Neural crest cell (in vitro differentiated cells): ENCODE measurements at regions not wholly inside any gene's neighbourhood (a gene's known extent, or its start where the extent isn't known, plus 50 kb on each side); places are given as distances from the start of the nearest gene placed in this dataset.

Experiments used
- DNase-seq: peaks from one replicate; pipeline ENCODE4 v3.0.0; 2021; ENCODE audit warnings: low read depth, mixed read lengths, low spot score
- H3K27ac Mint-ChIP-seq: one replicate; pipeline ENCODE4 v1.8.0; 2021; ENCODE audit warnings: mild to moderate bottlenecking, mixed read lengths; ENCODE audit not compliant: unreplicated experiment
- H3K27me3 Mint-ChIP-seq: 2 replicates; pipeline ENCODE4 v1.8.0; 2021; ENCODE audit warnings: low read depth, mild to moderate bottlenecking, mixed read lengths
- H3K36me3 Mint-ChIP-seq: 2 replicates; pipeline ENCODE4 v1.8.0; 2021; ENCODE audit warnings: low read depth, mild to moderate bottlenecking, mixed read lengths
- H3K4me1 Mint-ChIP-seq: 2 replicates; pipeline ENCODE4 v1.8.0; 2021; ENCODE audit warnings: mixed read lengths
- H3K4me3 Mint-ChIP-seq: one replicate; pipeline ENCODE4 v1.8.0; 2021; ENCODE audit warnings: mild to moderate bottlenecking, mixed read lengths
- H3K9me3 Mint-ChIP-seq: 2 replicates; pipeline ENCODE4 v1.8.0; 2021; ENCODE audit warnings: mixed read lengths
- TF ChIP-seq, protein P1 (sequence below): fragments of 200-600 bp; sonication (generic); conservative IDR thresholded peaks from 2 replicates; pipeline ENCODE4 v1.5.0; 2021; ENCODE audit warnings: antibody characterized with exemption, mild to moderate bottlenecking

DNA sequence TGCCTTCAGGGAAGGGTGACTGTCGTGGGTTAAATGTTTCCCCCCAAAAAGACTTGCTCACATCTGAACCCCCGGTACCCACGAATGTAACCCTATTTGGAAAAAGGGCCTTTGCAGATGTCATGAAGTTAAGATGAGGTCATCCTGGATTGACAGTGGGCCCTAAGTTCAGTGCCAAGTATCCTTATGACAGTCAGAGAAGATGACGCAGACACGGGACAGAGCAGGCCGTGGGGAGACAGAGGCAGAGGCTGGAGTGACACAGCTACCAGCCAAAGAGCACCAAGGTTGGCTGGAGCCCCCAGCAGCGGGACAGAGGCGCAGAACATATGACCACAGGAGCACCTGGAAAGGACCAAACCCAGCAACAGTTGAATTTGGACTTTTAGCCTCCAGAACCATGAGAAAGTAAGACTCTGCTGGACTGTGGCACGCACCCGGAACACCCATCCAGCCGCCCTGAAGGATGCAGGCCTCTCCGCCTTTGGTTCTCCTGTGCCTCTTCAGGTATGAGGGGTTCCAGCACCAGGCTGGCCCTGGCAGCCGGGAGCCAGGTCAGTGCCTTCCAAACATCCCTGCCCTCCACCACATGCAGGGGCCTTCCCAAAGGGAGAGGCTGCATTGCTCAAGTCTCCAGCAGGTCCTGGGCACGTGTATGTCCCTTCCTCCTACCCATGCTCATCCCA lies 104.0 kb downstream of the FOXL1 start:
- DNase-seq, result no peak
- no peaks in the 10 kb centered on the region for H3K36me3 Mint-ChIP-seq
- no peak overlapping the region for H3K4me3 Mint-ChIP-seq
- no peaks in the 10 kb centered on the region for H3K9me3 Mint-ChIP-seq
- H3K27ac Mint-ChIP-seq, result no peak overlapping the region
- H3K4me1 Mint-ChIP-seq, result no peaks in the 10 kb centered on the region
- TF ChIP-seq, protein P1, sequence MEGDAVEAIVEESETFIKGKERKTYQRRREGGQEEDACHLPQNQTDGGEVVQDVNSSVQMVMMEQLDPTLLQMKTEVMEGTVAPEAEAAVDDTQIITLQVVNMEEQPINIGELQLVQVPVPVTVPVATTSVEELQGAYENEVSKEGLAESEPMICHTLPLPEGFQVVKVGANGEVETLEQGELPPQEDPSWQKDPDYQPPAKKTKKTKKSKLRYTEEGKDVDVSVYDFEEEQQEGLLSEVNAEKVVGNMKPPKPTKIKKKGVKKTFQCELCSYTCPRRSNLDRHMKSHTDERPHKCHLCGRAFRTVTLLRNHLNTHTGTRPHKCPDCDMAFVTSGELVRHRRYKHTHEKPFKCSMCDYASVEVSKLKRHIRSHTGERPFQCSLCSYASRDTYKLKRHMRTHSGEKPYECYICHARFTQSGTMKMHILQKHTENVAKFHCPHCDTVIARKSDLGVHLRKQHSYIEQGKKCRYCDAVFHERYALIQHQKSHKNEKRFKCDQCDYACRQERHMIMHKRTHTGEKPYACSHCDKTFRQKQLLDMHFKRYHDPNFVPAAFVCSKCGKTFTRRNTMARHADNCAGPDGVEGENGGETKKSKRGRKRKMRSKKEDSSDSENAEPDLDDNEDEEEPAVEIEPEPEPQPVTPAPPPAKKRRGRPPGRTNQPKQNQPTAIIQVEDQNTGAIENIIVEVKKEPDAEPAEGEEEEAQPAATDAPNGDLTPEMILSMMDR, result no peak
- H3K27me3 Mint-ChIP-seq, result peaks cover 2% of the 10 kb centered on the region

DNA sequence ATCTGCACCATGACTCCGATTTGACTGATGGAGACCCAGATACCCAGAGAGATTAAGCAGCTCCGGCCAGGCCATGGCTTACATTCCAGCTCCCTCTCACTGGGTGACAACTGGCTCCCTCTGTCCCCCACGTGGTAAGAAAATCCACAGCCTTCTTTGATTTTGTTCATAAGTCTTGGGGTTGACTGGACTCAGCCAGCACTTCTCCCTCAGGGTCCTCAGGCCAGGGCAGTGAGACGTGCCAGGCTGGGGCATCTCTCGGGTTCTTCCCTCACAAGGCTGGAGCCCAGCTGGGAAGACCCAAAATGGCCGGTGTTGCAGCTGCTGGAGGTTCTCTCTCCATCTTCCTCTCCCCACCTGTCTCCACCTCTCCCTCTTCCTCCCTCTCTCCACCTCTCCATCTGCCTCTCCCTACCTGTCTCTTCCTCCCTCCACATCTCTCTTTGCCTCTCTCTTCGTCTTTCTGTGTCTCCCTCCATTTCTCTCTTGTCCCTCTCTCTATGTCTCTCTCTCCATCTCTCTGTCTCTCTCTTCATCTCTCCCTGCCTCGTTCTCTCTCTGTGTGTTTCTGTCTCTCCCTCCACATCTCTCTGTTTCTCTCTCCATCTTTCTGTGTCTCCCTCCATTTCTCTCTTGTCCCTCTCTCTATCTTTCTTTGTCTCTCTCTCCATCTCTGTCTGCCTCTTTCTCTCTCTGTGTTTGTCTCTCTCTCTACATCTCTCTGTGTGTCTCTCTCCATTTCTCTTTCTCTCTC lies 105.3 kb downstream of the FOXL1 start:
- Mint-ChIP-seq H3K27ac (no peak overlapping the region), H3K4me3 (no peak overlapping the region), H3K4me1 (no peaks in the 10 kb centered on the region), H3K27me3 (peaks cover 2% of the 10 kb centered on the region), H3K9me3 (no peaks in the 10 kb centered on the region), H3K36me3 (no peaks in the 10 kb centered on the region)
- TF ChIP-seq, protein P1, result no peak
- no peak for DNase-seq

DNA sequence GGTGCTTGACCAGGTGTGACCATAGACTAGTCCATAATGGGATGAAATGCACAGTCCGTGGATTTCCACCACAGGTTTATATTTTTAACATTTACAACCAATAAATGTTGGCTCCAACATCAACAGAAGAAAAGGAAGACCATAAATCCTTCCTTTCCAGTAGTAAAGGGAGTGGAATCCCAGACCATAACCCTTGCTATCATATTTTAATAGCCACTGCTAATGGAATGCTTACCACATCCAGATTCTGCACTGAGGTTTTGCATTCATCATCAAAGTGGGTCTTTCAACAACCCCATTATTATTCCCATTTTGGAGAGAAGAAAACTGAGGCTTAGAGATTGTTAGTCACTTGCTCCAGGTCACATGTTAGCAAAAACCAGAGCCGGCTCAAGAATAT lies 106.7 kb downstream of the FOXL1 start:
- TF ChIP-seq, protein P1, result no peak
- peaks cover 3% of the 10 kb centered on the region for H3K9me3 Mint-ChIP-seq
- DNase-seq, result no peak
- H3K36me3 Mint-ChIP-seq, result no peaks in the 10 kb centered on the region
- H3K27me3 Mint-ChIP-seq, result peaks cover 2% of the 10 kb centered on the region
- H3K4me1 Mint-ChIP-seq, result no peaks in the 10 kb centered on the region
- no peak overlapping the region for H3K27ac Mint-ChIP-seq
- no peak overlapping the region for H3K4me3 Mint-ChIP-seq

DNA sequence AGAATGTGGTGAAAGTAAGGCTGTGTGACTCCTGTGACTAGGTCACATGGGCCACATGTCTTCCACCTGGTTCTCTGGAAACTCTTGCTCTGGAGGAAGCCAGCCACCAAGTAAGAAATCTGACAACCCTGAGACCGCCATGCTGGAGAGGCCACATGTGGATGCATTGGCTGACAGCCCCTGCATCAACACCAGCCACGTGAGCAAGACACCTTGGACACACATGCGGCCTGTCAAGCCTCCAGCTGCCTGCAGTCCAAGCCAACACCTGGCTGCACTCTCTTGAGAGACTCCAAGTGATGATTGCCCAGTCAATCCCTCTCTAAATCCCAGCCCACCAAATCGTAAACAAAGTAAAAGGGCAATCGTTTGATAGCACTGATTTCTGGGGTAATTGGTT lies 112.6 kb downstream of the FOXL1 start:
- no peak overlapping the region for H3K27ac Mint-ChIP-seq
- peaks cover 3% of the 10 kb centered on the region for H3K9me3 Mint-ChIP-seq
- peaks cover 7% of the 10 kb centered on the region for H3K27me3 Mint-ChIP-seq
- TF ChIP-seq, protein P1, result no peak
- H3K4me3 Mint-ChIP-seq, result no peak overlapping the region
- H3K36me3 Mint-ChIP-seq, result no peaks in the 10 kb centered on the region
- no peak for DNase-seq
- peaks cover 10% of the 10 kb centered on the region for H3K4me1 Mint-ChIP-seq

DNA sequence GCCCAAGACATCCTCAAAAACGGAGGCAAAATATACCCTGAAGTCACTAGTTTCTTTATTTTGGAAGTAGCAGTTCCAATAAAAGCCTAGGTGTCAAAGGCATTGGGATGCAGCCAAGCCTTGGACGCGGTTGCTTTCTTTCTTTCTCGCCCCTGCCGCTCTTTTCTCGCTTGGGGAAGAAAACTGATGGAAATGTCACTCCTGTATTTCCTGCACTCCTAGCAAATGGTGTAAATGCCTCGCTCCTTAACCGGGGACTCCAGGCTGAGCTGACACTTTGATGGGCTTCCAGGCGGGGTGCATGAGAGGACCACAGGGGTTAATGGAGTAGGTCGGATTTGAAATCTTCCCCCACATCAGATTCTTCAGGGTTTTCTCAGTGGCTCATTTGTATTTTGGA lies 114.1 kb downstream of the FOXL1 start:
- peaks cover 3% of the 10 kb centered on the region for H3K9me3 Mint-ChIP-seq
- H3K36me3 Mint-ChIP-seq, result no peaks in the 10 kb centered on the region
- peaks cover 10% of the 10 kb centered on the region for H3K4me1 Mint-ChIP-seq
- DNase-seq, result no peak
- no peak overlapping the region for H3K4me3 Mint-ChIP-seq
- TF ChIP-seq, protein P1, result no peak
- H3K27ac Mint-ChIP-seq, result no peak overlapping the region
- peaks cover 8% of the 10 kb centered on the region for H3K27me3 Mint-ChIP-seq
